HEK293 (cell line): ENCODE measurements at regions not wholly inside any gene's neighbourhood (a gene's known extent, or its start where the extent isn't known, plus 50 kb on each side); places are given as distances from the start of the nearest gene placed in this dataset.

Source experiments
- CTCF ChIP-seq: fragments of 450-650 bp; formaldehyde crosslinking; IDR thresholded peaks from 2 replicates; pipeline ENCODE4 v1.5.1; 2016; ENCODE audit warnings: missing biosample characterization, missing genetic modification characterization
- KLF17 ChIP-seq: fragments of 450-650 bp; formaldehyde crosslinking; IDR thresholded peaks from 2 replicates; pipeline ENCODE4 v1.5.1; 2016; ENCODE audit warnings: missing biosample characterization, missing genetic modification characterization
- PATZ1 ChIP-seq: fragments of 450-650 bp; formaldehyde crosslinking; IDR thresholded peaks from 2 replicates; pipeline ENCODE4 v1.5.1; 2016; ENCODE audit warnings: missing biosample characterization, missing genetic modification characterization
- SALL2 ChIP-seq: fragments of 450-650 bp; formaldehyde crosslinking; IDR thresholded peaks from 2 replicates; pipeline ENCODE4 v1.5.0; 2017; ENCODE audit warnings: missing biosample characterization, mild to moderate bottlenecking, missing genetic modification characterization, borderline replicate concordance
- ZNF24 ChIP-seq: fragments of 450-650 bp; formaldehyde crosslinking; IDR thresholded peaks from 2 replicates; pipeline ENCODE4 v1.5.1; 2016; ENCODE audit warnings: missing biosample characterization, missing genetic modification characterization
- ZNF302 ChIP-seq: fragments of 450-650 bp; formaldehyde crosslinking; IDR thresholded peaks from 2 replicates; pipeline ENCODE4 v1.5.1; 2016; ENCODE audit warnings: missing biosample characterization, missing genetic modification characterization, low read depth
- ZNF398 ChIP-seq: fragments of 450-650 bp; formaldehyde crosslinking; IDR thresholded peaks from 2 replicates; pipeline ENCODE4 v1.5.1; 2017; ENCODE audit warnings: missing biosample characterization, missing genetic modification characterization
- ZNF426 ChIP-seq: fragments of 450-650 bp; formaldehyde crosslinking; IDR thresholded peaks from 2 replicates; pipeline ENCODE4 v1.5.1; 2017; ENCODE audit warnings: missing biosample characterization, missing genetic modification characterization, mild to moderate bottlenecking, inconsistent platforms, moderate library complexity
- ZNF777 ChIP-seq: fragments of 450-650 bp; formaldehyde crosslinking; IDR thresholded peaks from 2 replicates; pipeline ENCODE4 v1.5.1; 2017; ENCODE audit warnings: missing biosample characterization, missing genetic modification characterization, borderline replicate concordance

GRCh38 chr6:3581469-3581868, 124.6 kb upstream of the SLC22A23 start:
- no peak for TF ChIP-seq CTCF (tag by site-specific recombination)
- no peak for TF ChIP-seq ZNF302 (tag by site-specific recombination)
- TF ChIP-seq ZNF398: no peak
- TF ChIP-seq SALL2: no peak
- no peak for TF ChIP-seq KLF17 (tag by site-specific recombination)
- TF ChIP-seq ZNF777 (tag by site-specific recombination): no peak
- no peak for TF ChIP-seq ZNF24
- no peak for TF ChIP-seq PATZ1 (tag by site-specific recombination)
- no peak for TF ChIP-seq ZNF426 (tag by site-specific recombination)
